Inferior parietal cortex (tissue), 1 donor: ENCODE measurements at regions not wholly inside any gene's neighbourhood (a gene's known extent, or its start where the extent isn't known, plus 50 kb on each side); places are given as distances from the start of the nearest gene placed in this dataset.

Experiments used
- DNase-seq: peaks from one replicate; pipeline ENCODE4 v3.0.0-alpha.2; 2016; ENCODE audit errors: extremely low spot score

DNA sequence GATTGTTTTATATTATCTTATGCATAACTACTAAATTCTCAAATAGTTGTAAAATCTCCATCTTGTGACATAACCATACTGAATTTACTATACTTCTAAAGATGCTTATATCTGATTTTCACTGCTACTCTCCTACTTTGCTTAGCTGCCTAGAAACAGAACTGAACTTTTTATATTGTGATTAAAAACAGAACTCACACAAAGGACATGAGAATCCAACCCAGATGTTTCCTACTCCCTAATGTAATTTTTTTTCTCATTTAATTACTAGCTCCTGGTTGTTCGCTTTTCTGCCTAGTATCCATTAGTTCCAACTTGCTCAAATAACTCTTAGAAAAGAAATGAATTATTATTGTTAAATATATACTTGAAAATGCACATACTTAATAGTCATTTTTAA, 283.5 kb upstream of the ACTRT1 start:
- DNase-seq = no peak

DNA sequence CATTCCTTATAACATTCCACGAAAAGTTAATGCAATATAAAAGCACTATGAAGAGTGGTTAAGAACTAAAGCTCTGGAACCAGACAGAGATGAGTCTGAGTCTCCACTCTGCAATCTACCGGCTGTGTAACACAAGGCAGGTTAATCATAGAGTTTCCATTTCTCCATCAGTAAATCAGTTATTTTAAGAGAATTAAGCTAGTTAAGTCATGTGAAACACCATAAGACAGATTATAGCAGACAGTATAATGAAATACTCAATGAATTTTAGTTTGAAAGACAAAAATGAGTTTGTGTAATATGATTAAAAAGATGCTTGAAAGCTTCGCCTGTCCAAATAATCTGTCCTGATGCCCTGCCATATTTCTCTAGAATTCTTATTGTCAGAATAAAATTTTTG, 282.6 kb upstream of the ACTRT1 start:
- DNase-seq = no peak

GRCh38 chrX:128310912-128311311, 258.7 kb upstream of the ACTRT1 start:
- no peak for DNase-seq

GRCh38 chrX:128309311-128309710, 257.1 kb upstream of the ACTRT1 start:
- DNase-seq = no peak

DNA sequence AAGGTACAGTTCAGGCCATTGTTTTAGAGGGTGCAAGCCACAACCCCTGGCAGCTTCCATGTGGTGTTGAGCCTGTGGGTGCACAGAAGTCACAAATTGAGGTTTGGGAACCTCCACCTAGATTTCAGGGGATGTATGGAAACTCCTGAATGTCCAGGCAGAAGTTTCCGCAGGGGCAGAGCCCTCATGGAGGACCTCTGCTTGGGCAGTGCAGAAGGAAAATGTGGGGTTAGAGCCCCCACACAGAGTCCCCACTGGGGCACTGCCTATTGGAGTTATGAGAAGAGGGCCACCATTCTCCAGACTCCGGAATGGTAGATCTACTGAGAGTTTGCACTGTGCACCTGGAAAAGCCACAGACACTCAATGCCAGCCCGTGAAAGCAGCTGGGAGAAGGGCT, 242.0 kb upstream of the ACTRT1 start:
- no peak for DNase-seq

DNA sequence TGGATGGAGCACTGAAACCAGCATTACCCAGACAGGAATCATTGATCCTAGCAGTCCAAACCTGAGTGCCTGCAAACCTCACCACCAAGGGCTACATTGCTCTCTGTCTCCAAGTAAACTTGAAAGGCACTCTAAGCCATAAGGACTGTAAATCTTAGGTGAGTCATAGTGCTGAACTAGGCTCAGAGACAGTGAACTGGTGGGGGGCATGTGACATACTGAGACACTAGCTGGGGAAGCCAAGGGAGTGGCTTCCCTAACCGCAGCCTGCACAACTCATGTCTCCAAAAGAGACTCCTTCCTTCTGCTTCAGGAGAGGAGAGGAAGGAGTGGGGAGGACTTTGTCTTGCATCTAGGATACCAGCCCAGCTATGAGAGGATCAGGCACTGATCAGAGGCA, 235.5 kb upstream of the ACTRT1 start:
- no peak for DNase-seq

GRCh38 chrX:128250621-128251020, 198.4 kb upstream of the ACTRT1 start:
- no peak for DNase-seq

GRCh38 chrX:128216364-128216763, 164.2 kb upstream of the ACTRT1 start:
- no peak for DNase-seq

GRCh38 chrX:128165884-128166408, 113.7 kb upstream of the ACTRT1 start:
- peak; percentile 1 for DNase-seq

GRCh38 chrX:128156204-128156603, 104.0 kb upstream of the ACTRT1 start:
- DNase-seq = no peak

DNA sequence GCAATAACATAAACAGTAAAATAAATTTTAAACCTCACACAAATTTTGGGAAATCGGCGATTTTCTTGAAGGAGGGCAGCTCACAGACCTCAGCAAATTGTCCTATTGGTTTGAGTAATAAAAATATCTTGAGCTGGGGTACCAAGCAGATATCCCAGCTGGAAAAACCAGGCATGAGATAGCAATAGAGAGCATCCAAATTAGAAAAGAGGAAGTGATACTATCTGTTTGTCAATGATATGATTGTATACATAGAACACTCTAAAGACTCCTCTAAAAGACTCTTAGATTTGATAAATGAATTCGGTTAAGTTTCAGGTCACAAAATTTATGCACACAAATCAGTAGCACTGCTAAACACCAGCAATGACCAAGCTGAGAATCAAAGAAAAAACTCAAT, 90.5 kb upstream of the ACTRT1 start:
- no peak for DNase-seq

DNA sequence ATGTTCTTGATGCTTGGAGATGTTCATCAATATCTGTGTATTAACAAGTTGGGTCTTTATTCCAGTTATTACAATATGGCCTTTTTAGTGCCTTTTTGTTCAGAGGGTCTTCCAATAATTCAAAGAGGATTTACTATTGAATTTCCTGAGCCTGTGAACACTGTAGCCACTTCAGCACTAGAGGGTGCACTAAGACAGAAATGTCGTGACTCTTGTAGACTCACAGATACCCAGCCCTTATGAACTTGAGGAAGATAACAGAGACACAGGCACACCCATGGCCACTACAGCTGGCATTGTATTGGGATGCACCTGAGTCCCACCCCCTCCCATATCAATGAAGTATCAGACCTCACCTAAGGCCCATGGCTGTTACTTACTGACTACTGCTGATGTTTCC, 54.4 kb upstream of the ACTRT1 start:
- DNase-seq = no peak

GRCh38 chrX:128105659-128106058, 53.5 kb upstream of the ACTRT1 start:
- no peak for DNase-seq
